Neural crest cell (in vitro differentiated cells): ENCODE measurements at regions not wholly inside any gene's neighbourhood (a gene's known extent, or its start where the extent isn't known, plus 50 kb on each side); places are given as distances from the start of the nearest gene placed in this dataset.

ENCODE experiments used
- DNase-seq: peaks from one replicate; pipeline ENCODE4 v3.0.0; 2021; ENCODE audit warnings: low read depth, mixed read lengths, low spot score
- H3K27ac Mint-ChIP-seq: one replicate; pipeline ENCODE4 v1.8.0; 2021; ENCODE audit warnings: mild to moderate bottlenecking, mixed read lengths; ENCODE audit not compliant: unreplicated experiment
- H3K27me3 Mint-ChIP-seq: 2 replicates; pipeline ENCODE4 v1.8.0; 2021; ENCODE audit warnings: low read depth, mild to moderate bottlenecking, mixed read lengths
- H3K36me3 Mint-ChIP-seq: 2 replicates; pipeline ENCODE4 v1.8.0; 2021; ENCODE audit warnings: low read depth, mild to moderate bottlenecking, mixed read lengths
- H3K4me1 Mint-ChIP-seq: 2 replicates; pipeline ENCODE4 v1.8.0; 2021; ENCODE audit warnings: mixed read lengths
- H3K4me3 Mint-ChIP-seq: one replicate; pipeline ENCODE4 v1.8.0; 2021; ENCODE audit warnings: mild to moderate bottlenecking, mixed read lengths
- H3K9me3 Mint-ChIP-seq: 2 replicates; pipeline ENCODE4 v1.8.0; 2021; ENCODE audit warnings: mixed read lengths
- TF ChIP-seq, protein P1 (sequence below): fragments of 200-600 bp; sonication (generic); conservative IDR thresholded peaks from 2 replicates; pipeline ENCODE4 v1.5.0; 2021; ENCODE audit warnings: antibody characterized with exemption, mild to moderate bottlenecking

DNA sequence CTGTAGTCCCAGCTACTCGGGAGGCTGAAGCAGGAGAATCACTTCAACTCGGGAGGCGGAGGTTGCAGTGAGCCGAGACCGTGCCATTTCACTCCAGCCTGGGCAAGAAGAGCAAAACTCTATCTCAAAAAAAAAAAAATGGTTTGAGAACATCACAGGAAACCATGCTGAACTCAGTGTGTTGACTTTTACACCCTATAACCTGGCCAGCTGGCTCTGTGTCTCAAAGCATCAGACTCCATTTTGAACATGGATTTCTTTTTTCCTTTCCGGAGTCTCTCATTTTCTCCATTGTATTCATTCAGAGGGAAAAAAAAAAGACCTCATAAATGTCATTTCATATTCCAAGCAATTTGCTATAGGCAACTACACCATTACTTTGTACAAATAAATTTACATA is 63.2 kb upstream of the FOXN3 start:
- TF ChIP-seq, protein P1, sequence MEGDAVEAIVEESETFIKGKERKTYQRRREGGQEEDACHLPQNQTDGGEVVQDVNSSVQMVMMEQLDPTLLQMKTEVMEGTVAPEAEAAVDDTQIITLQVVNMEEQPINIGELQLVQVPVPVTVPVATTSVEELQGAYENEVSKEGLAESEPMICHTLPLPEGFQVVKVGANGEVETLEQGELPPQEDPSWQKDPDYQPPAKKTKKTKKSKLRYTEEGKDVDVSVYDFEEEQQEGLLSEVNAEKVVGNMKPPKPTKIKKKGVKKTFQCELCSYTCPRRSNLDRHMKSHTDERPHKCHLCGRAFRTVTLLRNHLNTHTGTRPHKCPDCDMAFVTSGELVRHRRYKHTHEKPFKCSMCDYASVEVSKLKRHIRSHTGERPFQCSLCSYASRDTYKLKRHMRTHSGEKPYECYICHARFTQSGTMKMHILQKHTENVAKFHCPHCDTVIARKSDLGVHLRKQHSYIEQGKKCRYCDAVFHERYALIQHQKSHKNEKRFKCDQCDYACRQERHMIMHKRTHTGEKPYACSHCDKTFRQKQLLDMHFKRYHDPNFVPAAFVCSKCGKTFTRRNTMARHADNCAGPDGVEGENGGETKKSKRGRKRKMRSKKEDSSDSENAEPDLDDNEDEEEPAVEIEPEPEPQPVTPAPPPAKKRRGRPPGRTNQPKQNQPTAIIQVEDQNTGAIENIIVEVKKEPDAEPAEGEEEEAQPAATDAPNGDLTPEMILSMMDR, result no peak
- H3K36me3 Mint-ChIP-seq, result no peaks in the 10 kb centered on the region
- no peak overlapping the region for H3K27ac Mint-ChIP-seq
- no peak for DNase-seq
- H3K27me3 Mint-ChIP-seq, result no peaks in the 10 kb centered on the region
- no peak overlapping the region for H3K4me3 Mint-ChIP-seq
- no peaks in the 10 kb centered on the region for H3K4me1 Mint-ChIP-seq
- no peaks in the 10 kb centered on the region for H3K9me3 Mint-ChIP-seq

GRCh38 chr14:89479802-89480201 is 62.8 kb upstream of the FOXN3 start:
- no peaks in the 10 kb centered on the region for H3K36me3 Mint-ChIP-seq
- H3K9me3 Mint-ChIP-seq, result no peaks in the 10 kb centered on the region
- no peak overlapping the region for H3K27ac Mint-ChIP-seq
- no peaks in the 10 kb centered on the region for H3K27me3 Mint-ChIP-seq
- no peaks in the 10 kb centered on the region for H3K4me1 Mint-ChIP-seq
- no peak for DNase-seq
- H3K4me3 Mint-ChIP-seq, result no peak overlapping the region
- TF ChIP-seq, protein P1, result no peak

GRCh38 chr14:89477391-89477790 is 60.4 kb upstream of the FOXN3 start:
- TF ChIP-seq, protein P1, result no peak
- no peaks in the 10 kb centered on the region for H3K4me1 Mint-ChIP-seq
- no peak for DNase-seq
- H3K36me3 Mint-ChIP-seq, result no peaks in the 10 kb centered on the region
- H3K9me3 Mint-ChIP-seq, result no peaks in the 10 kb centered on the region
- no peak overlapping the region for H3K27ac Mint-ChIP-seq
- H3K4me3 Mint-ChIP-seq, result no peak overlapping the region
- no peaks in the 10 kb centered on the region for H3K27me3 Mint-ChIP-seq

GRCh38 chr14:89476354-89476896 is 59.4 kb upstream of the FOXN3 start:
- H3K27ac Mint-ChIP-seq, result no peak overlapping the region
- no peaks in the 10 kb centered on the region for H3K4me1 Mint-ChIP-seq
- H3K27me3 Mint-ChIP-seq, result no peaks in the 10 kb centered on the region
- DNase-seq, result no peak
- no peak overlapping the region for H3K4me3 Mint-ChIP-seq
- H3K36me3 Mint-ChIP-seq, result no peaks in the 10 kb centered on the region
- no peaks in the 10 kb centered on the region for H3K9me3 Mint-ChIP-seq
- TF ChIP-seq, protein P1, result no peak

DNA sequence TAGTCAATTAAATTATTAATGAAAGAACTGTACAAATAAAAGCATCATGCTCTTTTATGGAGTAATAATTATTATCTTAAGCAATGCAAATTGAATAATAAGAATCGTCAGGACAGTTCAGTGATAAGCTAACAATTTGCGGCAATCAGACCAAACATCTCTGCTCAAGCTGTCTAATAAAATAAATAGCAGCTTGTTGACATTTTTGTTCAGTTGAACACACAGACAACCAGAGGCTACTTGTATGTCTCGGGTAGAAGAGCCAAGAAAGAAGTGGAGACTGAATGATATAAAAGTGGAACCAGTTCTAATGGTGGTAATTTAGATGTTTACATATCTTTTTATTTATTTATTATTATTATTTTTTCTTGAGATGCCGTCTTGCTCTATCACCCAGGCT is 57.4 kb upstream of the FOXN3 start:
- Mint-ChIP-seq H3K4me1 (no peaks in the 10 kb centered on the region), H3K36me3 (no peaks in the 10 kb centered on the region), H3K27ac (no peak overlapping the region), H3K27me3 (no peaks in the 10 kb centered on the region), H3K9me3 (no peaks in the 10 kb centered on the region), H3K4me3 (no peak overlapping the region)
- no peak for DNase-seq
- TF ChIP-seq, protein P1, result no peak

DNA sequence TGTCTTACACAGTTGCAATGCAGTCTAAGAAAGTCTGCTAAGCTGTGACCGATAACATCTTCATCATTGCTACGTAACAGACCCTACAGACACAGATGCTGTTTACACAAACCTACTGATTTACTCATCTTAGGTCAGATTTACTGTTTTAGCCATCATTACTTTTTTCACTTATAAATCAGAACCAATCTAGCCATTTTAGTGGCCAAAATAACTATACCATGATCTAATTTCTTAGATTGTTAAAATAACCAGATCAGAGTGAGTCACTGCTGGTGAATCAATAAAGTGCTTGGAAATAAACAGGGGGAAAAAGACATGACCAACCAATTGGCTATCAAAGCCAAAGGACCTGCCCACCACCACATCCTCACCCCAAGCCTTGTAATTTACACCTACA is 57.0 kb upstream of the FOXN3 start:
- H3K36me3 Mint-ChIP-seq, result no peaks in the 10 kb centered on the region
- DNase-seq, result no peak
- TF ChIP-seq, protein P1, result no peak

More for the DNA sequence above, 57.0 kb upstream of the FOXN3 start:
- Mint-ChIP-seq H3K27ac (no peak overlapping the region), H3K4me1 (no peaks in the 10 kb centered on the region), H3K27me3 (no peaks in the 10 kb centered on the region), H3K4me3 (no peak overlapping the region), H3K9me3 (no peaks in the 10 kb centered on the region)
